ENCODE measurements at regions not wholly inside any gene's neighbourhood (a gene's known extent, or its start where the extent isn't known, plus 50 kb on each side); places are given as distances from the start of the nearest gene placed in this dataset.
"Not testable (repeated sequence)": the region's sequence is repeated elsewhere in the genome, so short reads cannot be mapped to it uniquely, and the experiment has no call there.

DNA sequence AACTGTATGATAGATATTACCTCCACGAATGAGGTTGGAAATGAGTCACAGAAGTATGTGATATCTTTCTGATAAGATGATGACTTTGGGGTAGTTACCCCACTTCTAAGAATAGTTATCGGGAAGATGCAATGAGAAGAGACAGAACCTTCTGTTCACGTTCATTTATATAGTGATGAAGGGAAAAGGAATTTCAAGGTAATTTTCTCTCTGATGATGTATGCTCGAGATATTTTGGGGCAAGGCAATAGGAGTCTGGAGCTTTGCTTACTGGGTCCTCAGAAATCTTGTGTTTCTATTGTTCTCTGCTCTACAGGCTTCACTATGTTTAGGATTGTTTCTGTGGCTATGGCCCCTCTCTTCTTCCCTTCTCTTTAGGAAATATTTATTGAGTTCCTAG, 1389.6 kb downstream of the CDH8 start:
- no peak for DNase-seq

- no peak for DNase-seq
These were observed 1390.7 kb downstream of the CDH8 start for GRCh38 chr16:60645541-60645940.

DNA sequence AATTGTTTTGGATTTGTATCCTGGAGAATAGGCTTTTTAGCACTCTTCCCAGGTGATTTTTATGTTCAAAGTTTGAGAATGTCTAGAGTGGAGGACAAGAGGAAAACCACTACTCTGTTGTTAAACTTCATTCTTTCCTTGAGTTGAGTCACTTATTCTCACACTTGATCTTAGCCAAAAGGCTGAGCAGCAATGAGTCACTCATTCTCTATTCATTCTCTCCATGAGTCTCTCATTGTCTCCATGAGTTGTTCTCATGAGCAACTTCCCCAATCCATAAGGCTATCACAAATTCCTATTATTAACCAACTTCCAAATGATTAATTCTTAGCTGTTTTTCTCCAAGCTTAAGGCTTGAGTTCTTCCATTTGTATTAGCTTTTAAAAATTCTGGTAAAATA, 1393.3 kb downstream of the CDH8 start:
- DNase-seq: no peak

- DNase-seq: no peak
These were observed 1395.1 kb downstream of the CDH8 start for GRCh38 chr16:60641067-60641665.

DNA sequence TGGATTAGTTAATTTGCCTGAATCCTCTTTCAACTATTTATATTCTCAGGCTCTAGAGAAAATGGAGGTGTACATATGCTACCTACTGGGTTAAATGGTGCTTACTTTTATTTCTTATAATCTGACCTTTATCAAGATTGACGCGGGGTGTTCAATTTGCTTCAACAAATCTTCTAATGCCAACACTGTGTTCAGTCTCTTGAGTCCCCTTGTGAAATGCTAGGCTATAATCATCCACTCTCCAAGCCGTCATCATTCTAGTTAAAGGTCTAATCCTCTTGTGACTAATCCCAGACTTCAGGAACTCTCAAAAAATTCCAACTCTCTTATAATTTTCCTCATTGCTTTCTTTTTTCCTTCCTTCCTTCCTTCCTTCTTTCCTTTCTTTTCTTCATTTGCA, 1396.2 kb downstream of the CDH8 start:
- no peak for DNase-seq

DNA sequence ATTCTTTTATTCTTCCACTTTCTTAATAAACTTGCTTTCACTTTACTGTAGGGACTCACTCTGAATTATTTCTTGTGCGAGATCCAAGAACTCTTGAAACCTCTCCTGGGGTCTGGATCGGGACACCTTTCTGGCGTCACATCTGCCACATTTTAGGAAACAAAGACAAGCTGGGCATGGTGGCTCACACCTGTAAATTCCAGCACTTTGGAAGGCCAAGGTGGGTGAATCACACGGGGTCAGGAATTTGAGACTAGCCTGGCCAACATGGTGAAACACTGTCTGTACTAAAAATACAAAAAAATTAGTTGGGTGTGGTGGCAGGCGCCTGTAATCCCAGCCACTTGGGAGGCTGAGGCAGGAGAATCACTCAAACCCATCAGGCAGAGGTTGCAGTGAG, 1399.6 kb downstream of the CDH8 start:
- DNase-seq: not testable (repeated sequence)

- DNase-seq: no peak
These were observed 1400.1 kb downstream of the CDH8 start for GRCh38 chr16:60636117-60636516.

DNA sequence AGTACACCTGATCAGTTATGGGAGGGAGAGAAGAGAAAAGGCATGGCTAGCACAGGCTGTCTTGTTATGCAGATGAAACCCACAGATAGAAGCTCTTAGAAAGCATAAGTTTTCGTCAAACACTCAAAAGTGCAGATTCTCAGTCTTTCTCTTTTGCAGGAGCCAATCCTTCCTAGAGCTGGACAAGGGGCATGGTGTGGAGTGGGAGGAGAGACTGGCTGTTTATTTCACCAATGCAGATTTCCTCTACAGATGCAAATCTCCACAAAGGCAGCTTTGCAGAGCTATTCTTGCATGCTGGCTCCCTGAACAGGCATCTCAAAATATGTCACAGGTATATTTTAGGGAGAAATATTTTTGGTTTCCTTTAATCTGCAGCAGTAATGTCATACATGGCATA, 1400.7 kb downstream of the CDH8 start:
- DNase-seq: no peak

DNA sequence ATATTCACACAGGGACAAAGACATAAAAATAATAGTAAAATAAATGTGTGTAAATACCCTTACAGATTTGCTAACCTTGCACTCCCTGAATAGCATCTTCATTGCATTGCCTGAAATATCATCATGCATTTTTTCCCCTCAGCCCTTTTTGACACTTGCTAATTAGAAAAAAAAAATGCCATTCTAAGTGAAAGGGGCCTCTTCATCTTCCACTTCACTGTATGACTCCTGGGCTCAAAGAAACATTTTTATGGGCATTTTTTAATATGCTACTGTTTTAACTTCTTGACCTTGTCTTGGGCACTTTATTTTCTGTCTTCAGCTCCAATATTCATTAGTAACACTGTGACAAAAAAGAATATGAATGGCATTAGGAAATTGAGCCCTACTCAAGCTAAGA, 1424.4 kb downstream of the CDH8 start:
- no peak for DNase-seq

DNA sequence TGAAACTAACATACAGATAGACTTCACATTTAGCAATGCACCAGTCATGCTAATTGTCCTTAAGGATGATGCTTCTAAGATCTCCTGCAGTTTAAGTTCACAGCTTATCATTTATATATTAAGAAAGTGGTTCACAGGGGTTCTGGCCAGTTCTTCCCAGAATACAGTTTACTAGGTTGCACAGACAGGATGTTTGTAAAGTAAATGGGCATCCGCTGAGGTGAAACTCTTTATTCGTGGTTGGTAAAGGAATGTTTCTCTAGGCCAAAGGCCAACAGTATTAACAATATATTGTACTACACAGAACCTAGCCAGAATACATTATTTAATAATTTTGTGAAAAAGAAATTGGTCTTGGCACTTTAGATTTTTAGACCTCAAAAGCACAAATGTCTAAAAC, 1427.3 kb downstream of the CDH8 start:
- no peak for DNase-seq

- not testable (repeated sequence) for DNase-seq
These were observed 1430.6 kb downstream of the CDH8 start for GRCh38 chr16:60605652-60606051.

GRCh38 chr16:60605176-60605575, 1431.1 kb downstream of the CDH8 start:
- DNase-seq: no peak

DNA sequence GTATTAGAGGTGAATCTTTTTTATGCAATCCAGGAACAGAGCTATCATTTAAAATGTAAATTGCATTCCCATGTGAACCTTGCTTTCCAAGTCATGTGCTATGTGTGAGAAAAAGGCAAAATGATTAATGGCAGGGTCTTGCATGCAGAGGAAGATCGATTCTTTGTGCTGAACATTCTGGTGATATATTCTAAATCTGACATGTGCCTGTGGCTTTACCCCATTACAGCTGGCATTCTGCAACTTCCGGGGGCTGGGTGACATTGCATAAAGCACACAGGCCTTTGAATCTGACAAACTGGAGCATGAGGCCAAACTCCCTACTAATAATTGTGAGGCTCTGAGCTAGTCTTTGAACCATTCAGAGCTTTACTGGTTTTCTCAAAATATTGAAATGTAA, 1449.7 kb downstream of the CDH8 start:
- no peak for DNase-seq

- no peak for DNase-seq
These were observed 1453.7 kb downstream of the CDH8 start for GRCh38 chr16:60582528-60582927.

DNA sequence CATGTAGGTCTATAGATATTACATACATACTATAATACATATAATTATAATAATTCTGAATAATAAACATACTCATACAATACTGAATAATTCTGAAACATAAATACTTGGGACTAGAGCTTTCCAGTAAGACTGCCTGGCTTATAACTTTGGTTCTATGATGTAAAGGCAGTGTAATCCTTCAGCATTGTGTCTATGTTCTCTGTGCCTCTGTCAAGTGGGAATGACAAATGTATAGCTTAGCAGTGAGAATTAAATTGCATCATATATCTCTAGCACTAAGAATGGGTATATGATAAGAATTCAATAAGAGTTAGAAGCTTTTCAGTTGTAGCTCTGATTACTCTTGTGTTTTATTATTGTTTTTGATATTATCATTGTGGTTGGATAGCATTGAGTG, 1469.3 kb downstream of the CDH8 start:
- DNase-seq: no peak

GRCh38 chr16:60564588-60564987, 1471.7 kb downstream of the CDH8 start:
- no peak for DNase-seq

- no peak for DNase-seq
These were observed 1473.1 kb downstream of the CDH8 start for GRCh38 chr16:60563166-60563565.

- DNase-seq: no peak
These were observed 1477.3 kb downstream of the CDH8 start for GRCh38 chr16:60558936-60559335.

- DNase-seq: no peak
These were observed 1483.0 kb downstream of the CDH8 start for GRCh38 chr16:60553090-60553757.

GRCh38 chr16:60541535-60541934, 1494.7 kb downstream of the CDH8 start:
- no peak for DNase-seq

- no peak for DNase-seq
These were observed 1525.3 kb downstream of the CDH8 start for GRCh38 chr16:60510941-60511340.

GRCh38 chr16:60510208-60510607, 1526.0 kb downstream of the CDH8 start:
- DNase-seq: no peak

DNA sequence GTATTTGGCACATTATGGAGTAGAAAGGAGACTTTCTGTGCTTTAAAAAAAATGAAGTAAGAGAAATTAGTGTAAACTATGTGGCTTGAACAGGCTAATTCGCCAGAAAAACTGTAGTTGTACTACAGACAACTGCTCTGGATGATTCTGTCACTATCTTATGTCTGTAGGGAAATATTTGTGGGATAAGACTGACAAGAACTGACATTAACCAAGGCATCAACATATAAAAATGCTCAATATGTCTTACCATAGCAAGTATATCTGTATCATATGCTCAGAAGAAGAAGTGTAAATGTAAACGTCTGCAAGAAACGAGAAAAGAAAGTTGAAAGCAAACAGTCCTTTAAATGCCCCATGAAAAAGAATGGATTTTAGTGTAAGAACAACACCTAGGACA, 1545.0 kb downstream of the CDH8 start:
- DNase-seq: no peak

DNA sequence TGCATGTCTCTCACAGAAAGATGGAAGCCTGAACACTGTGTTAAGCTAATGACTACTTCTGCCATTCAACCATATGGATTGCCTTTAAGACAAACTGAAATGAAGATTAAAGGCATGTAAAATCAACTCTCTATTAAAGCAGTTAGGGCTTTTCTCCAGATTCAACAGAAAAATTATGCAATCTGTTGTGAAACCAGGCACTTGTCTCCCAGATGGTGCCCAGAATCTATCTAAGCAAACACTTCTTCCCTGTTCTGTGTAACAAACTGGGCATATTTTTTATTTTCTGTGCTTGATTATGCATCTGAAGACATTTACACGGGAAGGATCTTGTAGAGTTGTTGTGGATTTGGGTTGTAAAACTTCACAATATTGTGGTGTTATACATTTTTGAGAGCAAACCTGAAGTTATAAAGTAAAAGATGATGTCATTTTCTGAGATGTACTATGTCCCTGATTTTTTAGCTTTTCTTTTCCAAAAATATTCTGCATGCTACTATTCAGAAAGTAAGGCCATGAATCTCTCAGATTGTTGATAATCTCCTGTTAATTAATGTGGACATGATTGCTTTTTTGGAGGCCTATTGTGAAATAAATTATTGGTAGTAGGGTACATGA, 1550.3 kb downstream of the CDH8 start:
- DNase-seq: no peak

DNA sequence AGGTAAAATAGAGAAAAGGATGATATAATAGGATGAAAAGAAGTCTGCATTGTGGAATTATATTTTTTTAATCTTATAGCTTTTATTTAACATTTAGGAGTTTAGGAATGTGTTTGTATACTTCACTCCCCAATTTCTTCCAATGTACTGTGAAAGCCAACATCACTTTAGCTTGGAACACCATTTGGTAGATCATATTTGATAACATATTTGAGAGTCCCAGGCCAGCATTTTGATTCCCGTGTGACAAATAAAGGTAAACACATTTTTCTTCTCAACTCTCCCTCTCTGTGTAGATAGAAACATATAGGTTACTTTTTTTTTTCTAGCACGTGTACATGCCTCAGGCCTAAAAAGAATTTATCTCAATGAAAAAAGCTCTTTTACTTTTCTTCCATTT, 1551.3 kb downstream of the CDH8 start:
- DNase-seq: no peak
